Stimulated activated CD8-positive, alpha-beta memory T cell treated with anti-CD3 and anti-CD28 coated beads, Interleukin-4, amount 100 ng/mL, for 48 hours (primary cell): ENCODE measurements at regions not wholly inside any gene's neighbourhood (a gene's known extent, or its start where the extent isn't known, plus 50 kb on each side); places are given as distances from the start of the nearest gene placed in this dataset.

Experiments used
- DNase-seq: peaks from one replicate; pipeline ENCODE4 v3.0.0-alpha.2; 2020

DNA sequence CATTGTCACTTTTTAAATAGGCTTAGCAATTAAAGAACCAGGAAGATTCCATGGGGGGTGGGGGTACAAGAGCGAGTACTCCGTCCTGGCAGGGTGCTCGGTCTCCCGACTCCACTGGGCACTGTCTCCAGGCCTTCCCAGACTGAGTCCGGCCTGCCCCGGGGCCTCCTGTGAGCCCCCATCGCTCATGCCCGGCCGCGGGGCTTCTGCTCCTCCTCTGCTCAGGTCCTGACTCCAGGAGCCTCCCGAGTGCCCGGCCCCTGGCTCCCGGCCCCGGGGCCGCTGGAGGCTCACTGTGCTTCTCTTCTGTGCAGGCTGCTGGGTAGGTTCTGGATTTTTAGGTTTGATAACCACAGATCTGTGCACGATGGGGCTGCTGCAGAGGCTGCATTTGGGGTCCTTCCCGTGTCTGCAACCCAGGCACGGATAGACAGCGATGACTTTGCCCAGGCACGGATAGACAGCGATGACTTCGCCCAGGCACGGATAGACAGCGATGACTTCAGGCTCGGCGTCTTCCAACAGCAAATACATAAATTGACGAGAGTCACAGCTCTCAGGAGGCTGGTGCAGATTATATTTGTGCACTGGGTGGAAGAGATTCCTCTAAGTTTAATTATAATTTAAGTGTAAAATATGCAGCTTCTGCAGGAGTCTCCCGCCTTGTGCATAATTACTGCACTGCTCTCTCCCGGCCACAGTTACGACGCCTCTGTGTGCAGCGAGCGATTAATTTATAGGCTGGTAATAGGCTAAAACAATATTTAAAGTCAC is 74.8 kb upstream of the RXRA start:
- DNase-seq = no peak

DNA sequence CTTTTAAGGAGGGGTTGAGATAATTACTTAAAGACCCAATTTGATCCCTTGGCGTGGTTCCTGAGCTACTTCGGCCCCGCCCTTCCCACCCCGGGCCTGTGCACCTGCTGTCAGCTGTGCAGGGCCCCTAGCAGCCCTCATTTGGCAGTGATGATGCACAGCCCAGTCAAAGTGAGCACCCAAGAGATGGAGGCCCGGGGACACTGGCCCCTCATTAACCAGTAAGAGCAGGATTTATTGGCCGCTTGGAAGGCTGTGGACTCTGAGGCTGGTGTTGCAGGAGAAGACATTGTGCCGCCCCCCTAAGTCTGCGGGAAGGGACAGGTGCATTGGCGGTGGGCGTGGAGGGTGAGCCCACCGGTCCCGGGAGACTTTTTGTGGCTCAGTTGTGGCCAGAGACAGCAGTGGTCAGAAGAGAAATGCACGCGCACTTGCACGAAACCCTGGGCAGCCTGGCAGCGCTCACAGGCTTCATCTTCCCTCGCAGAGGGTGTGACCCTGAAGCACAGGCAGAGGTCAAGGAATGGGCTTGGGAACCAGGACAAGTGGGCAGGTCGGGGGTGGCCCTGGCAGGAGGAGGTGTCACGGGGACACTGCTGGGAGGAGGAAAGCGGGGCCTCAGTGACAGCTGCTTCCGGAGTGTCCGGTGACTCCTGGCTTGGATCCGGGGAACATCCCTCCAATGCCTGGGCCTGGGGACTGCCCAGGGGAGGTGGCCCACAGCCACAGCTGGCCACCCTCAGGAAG is 74.0 kb upstream of the RXRA start:
- DNase-seq = no peak

DNA sequence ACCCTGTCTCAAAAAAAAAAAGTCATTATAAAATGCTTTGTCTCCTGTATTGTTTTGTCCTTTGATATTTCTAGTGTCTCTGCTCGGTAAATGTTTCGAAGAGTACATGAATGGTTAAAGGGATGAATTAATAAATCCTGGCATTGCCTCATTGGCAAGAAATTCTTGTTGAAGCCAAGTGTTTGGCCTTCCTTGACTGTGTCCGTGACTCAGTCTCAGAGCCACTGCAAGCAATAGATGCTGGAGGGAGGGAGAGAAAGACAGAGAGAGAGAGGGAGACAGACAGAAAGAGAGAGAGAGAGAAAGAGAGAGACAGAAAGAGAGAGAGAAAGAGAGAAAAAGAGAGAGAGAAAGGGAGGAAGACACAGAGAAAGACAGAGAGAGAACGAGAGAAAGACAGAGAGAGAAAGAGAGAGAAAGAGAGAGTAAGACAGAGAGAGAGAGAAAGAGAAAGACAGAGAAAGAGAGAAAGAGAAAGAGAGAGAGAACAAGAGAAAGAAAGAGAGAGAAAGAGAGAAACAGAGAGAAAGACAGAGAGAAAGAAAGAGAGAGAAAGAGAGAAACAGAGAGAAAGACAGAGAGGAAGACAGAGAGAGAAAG is 72.5 kb upstream of the RXRA start:
- DNase-seq = no peak

- DNase-seq = no peak
These were observed 67.9 kb upstream of the RXRA start for GRCh38 chr9:134258332-134258731.

DNA sequence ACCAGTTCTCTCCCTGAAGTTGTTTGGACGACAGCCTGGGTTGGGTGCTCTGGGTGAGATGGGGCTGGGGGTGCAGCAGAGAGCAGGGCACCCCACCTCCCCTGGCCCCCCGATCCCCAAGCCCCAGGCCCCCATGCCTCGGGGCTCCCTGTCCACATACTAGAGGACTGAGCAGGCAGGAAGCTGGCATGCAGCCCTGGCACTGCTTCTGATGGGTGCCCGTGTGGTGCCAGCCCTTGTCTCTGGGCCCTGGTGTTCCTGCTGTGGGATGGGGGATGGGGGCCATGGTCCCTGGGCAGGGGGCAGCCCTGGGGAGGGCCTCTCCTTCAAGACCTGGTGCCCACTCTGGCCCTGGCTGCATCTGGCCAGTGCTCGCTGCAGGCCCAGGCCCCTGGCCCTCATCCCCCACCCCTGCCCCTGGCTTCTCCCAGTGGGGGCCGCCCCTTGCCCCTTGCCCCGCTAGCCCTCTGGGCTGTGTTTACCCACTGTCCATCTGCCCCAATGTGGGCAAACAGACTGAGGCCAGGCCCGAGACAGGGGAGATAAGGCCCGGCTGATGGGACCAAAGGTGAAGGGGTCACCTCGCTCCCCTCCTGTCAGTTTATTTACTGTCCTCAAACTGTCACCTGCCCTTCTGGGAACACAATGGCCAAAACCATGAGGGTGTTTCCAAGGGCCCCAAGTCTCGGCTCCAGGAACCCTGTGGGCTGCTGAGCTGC is 67.3 kb upstream of the RXRA start:
- DNase-seq = no peak

- DNase-seq = no peak
These were observed 66.5 kb upstream of the RXRA start for GRCh38 chr9:134259708-134260107.

GRCh38 chr9:134260801-134261200 is 65.5 kb upstream of the RXRA start:
- no peak for DNase-seq

- no peak for DNase-seq
These were observed 64.2 kb upstream of the RXRA start for GRCh38 chr9:134262035-134262434.

GRCh38 chr9:134263596-134263995 is 62.7 kb upstream of the RXRA start:
- no peak for DNase-seq

DNA sequence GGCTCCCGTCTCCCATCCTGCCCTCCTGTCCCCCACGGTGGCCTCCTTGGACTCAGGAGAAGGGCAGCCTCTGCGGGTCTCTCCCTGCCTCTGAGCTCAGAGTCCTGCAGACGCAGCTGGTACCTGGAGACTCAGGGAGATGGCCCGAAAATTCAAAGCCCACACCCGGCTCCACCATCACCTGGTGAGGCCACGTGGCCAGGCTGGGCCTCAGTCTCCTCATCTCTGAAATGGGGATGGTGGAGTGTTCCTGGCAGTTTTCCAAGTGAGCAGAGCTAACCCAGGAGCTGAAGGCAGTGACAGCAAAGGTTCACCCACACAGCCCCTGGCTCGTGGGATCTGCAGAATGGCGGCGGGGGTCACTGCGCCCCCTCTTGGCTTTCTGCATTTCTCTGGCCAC is 62.1 kb upstream of the RXRA start:
- no peak for DNase-seq

GRCh38 chr9:134265078-134265477 is 61.2 kb upstream of the RXRA start:
- no peak for DNase-seq

DNA sequence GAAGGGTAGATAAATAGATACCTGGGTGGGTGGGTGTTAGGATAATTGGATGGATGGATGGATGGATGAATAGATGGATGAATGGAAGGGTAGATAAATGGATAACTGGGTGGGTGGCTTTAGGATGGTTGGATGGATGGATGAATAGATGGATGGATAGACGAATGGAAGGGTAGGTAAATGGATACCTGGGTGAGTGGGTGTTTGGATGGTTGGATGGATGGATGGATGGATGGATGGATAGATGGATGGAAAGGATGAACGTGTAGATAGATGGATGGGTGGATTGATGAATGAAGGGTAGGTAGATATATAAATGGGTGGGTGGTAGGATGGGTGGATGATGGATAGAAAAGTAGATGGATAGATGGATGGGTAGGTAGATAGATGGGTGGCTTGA is 59.8 kb upstream of the RXRA start:
- no peak for DNase-seq

GRCh38 chr9:134267305-134267880 is 58.9 kb upstream of the RXRA start:
- DNase-seq = no peak

- DNase-seq = no peak
These were observed 58.2 kb upstream of the RXRA start for GRCh38 chr9:134267881-134268724.

DNA sequence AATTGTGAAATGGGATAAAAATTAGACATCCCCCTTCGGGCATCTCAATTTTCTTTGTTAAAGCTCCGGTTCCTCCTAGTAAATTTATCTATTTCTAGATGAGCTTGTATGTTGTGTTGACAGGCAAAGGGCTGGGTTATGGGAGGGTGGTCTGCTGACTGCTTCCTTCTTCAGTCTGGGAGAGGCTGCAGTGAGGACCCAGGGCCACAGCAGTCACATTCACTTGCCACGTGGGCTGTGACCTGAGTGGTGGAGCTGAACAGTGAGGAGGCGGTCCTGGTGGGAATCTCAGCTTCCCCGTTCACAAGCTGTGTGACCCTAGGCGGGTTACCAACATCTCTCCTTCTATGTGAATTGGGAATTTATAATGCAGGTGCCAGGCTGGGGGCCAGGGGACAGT is 57.5 kb upstream of the RXRA start:
- DNase-seq = no peak

DNA sequence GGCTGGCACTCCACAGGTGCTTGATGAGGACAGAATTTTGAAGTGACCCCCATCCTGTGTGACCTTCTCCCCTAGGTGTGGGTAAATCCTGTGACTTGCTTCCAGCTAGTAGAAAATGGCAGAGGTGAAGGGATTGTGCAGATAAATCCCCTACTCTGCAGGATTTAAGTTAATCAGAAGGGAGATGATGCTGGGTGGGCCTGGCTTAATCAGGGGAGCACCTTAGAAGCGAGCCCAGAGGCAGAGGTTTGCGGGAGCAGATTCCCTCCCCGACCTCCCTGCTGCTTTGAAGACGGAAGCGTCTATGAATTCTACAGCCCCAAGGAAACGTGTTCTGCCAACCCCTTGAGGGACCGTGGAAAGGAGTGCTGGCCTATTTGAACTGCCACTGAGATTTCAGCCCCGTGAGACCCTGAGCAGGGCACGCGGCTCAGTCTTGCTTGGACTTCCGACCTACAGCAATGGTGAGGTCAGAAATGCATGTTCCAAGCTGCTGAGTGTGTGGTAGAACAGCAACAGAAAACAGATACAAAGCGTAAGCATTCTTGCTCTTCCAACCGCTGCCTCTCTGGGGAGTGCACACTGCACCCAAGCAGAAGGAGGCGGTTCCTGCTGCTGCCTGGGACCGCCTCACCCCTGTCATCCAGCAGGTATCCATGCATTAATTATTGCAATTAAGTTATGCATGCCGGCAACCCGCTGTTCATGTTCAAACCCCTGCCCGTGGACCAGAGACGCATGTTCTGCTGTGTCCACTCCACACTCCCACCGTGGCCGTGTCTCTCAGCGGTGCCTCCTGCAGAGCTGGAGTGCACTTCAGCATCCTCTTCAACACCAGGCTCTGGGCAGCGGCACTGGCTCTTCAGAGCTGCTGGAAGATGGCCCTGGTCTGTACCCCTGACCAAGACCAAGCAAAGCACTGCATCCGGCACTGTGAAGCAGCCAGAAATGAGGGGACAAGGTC is 54.6 kb upstream of the RXRA start:
- DNase-seq = no peak

GRCh38 chr9:134272302-134273023 is 53.8 kb upstream of the RXRA start:
- no peak for DNase-seq

GRCh38 chr9:134273647-134274046 is 52.6 kb upstream of the RXRA start:
- no peak for DNase-seq

DNA sequence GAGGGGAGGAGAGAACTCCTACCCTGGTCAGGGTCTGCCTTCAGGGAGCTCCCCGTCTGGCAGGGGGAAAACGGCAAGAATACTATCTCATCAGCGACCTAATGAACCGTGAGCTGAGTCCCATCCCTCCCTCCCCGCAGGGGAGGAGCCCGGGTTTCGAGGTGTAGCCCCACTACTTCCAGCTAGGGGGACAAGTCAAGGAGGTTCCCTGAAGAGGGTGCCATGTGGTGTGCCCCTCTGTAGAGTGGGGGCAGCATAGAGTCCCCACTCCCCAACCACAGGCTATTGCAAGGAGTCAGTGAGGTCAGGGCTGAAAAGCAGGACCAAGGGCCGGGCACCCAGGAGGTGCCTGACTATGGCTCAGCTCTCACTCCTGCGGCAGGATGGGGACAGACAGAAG is 50.9 kb upstream of the RXRA start:
- DNase-seq = no peak
